ENCODE measurements at regions not wholly inside any gene's neighbourhood (a gene's known extent, or its start where the extent isn't known, plus 50 kb on each side); places are given as distances from the start of the nearest gene placed in this dataset.

DNA sequence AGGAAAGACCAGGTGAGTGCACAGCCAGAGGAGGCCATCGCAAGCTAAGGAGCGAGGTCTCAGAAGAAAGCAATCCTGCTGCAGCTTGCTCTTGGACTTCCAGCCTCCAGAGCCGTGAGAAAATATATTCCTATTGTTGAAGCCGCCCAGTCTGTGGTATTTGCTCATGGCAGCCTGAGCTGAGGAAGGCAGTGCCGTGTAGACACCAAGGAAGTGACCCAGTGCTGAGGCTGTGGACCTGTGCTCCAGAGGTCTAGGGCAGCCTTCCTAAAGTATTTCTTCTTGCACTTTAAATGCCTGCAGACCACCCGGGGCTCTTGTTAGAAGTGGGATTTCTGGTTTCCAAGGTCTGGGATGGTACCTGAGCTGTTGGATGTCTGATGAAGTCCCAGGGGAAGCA lies 158.5 kb upstream of the KL start:
- Mint-ChIP-seq H3K36me3 (ENCODE audit: low read depth) (no peaks in the 10 kb centered on the region), H3K27me3 (ENCODE audit: low read depth, poor library complexity) (peaks cover 11% of the 10 kb centered on the region), H3K27ac (no peak overlapping the region), H3K4me1 (peaks cover 10% of the 10 kb centered on the region), H3K4me3 (no peak overlapping the region), H3K9me3 (no peaks in the 10 kb centered on the region)
- TF ChIP-seq, protein P1, sequence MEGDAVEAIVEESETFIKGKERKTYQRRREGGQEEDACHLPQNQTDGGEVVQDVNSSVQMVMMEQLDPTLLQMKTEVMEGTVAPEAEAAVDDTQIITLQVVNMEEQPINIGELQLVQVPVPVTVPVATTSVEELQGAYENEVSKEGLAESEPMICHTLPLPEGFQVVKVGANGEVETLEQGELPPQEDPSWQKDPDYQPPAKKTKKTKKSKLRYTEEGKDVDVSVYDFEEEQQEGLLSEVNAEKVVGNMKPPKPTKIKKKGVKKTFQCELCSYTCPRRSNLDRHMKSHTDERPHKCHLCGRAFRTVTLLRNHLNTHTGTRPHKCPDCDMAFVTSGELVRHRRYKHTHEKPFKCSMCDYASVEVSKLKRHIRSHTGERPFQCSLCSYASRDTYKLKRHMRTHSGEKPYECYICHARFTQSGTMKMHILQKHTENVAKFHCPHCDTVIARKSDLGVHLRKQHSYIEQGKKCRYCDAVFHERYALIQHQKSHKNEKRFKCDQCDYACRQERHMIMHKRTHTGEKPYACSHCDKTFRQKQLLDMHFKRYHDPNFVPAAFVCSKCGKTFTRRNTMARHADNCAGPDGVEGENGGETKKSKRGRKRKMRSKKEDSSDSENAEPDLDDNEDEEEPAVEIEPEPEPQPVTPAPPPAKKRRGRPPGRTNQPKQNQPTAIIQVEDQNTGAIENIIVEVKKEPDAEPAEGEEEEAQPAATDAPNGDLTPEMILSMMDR (IDR thresholded peaks at IDR 0.05) = no peak
- DNase-seq = no peak

DNA sequence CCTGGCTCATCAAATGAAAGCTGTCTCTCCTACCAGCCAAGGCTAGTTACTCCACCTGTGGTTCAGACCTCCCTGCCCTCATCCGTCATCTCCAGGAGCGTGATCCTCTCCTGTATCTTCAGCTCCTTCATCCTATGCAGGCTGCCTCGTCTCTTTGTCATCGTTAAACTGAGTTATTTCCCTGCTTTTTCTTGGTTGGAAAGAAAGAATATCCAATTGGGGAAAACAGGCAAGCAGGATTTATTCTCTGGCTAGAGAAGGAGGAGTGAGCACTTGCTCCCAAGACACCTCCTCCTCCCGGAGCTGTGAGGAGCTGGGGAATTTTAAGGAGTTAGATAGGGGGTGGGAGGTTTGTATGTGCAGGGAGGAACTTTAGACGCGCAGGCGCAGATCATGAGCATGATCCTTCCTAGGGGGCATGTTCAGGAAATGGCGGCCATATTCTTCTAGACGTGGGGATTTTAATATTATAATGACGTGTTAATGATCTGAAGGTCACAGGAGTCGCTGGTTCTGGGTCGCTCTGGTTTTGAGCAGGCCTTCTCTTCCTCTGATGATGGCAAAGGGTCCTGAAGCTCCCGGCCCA lies 156.4 kb upstream of the KL start:
- H3K4me1 Mint-ChIP-seq = no peaks in the 10 kb centered on the region
- no peak overlapping the region for H3K27ac Mint-ChIP-seq
- TF ChIP-seq, protein P1 (IDR thresholded peaks at IDR 0.05) = no peak

DNA sequence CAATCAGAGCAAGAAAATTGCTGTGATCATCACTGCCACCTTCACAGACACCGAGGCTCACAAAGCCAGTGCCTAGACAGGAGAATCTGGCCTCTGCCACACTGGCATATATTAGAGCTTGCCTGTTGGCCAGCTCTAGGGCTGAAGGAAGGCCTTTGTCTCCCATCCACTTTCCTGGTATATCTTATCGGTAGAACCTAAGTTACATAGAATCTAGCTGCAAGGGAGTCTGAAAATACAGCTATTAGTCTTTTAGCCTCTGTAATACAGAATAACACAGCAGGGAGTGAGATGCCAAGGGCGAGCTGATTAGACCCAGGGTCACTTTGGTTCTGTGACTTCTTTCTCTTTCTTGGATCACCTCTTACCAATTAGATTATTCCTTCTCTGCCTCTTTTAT lies 154.9 kb upstream of the KL start:
- TF ChIP-seq, protein P1 (IDR thresholded peaks at IDR 0.05) = no peak
- Mint-ChIP-seq H3K9me3 (no peaks in the 10 kb centered on the region), H3K4me1 (no peaks in the 10 kb centered on the region), H3K36me3 (ENCODE audit: low read depth) (no peaks in the 10 kb centered on the region), H3K27me3 (ENCODE audit: low read depth, poor library complexity) (peaks cover 9% of the 10 kb centered on the region), H3K4me3 (no peak overlapping the region), H3K27ac (no peak overlapping the region)
- no peak for DNase-seq

More for the DNA sequence above, 156.4 kb upstream of the KL start:
- no peak for DNase-seq
- peaks cover 9% of the 10 kb centered on the region for H3K27me3 Mint-ChIP-seq (ENCODE audit: low read depth, poor library complexity)
- no peaks in the 10 kb centered on the region for H3K9me3 Mint-ChIP-seq
- no peak overlapping the region for H3K4me3 Mint-ChIP-seq
- no peaks in the 10 kb centered on the region for H3K36me3 Mint-ChIP-seq (ENCODE audit: low read depth)

DNA sequence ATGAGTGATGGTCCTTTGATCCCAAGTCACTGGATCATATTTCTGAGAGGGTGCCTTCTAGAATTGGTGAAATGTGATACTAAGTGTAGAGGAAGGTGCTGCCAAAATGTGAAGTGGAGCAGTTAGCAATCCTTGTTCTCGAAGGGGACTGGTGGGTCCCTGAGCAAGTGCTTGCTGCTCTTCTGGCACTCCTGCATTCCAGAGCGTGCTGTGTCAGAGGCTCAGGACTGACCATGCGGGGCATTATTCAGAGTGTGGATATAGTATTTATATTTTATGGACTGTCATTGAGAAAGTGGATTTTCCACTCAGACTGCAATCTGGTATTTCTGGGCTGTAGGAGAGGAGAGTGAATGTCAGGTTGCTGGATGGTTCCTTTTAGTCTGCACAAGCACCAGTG lies 152.6 kb upstream of the KL start:
- peaks cover 4% of the 10 kb centered on the region for H3K9me3 Mint-ChIP-seq
- no peaks in the 10 kb centered on the region for H3K36me3 Mint-ChIP-seq (ENCODE audit: low read depth)
- H3K27me3 Mint-ChIP-seq (ENCODE audit: low read depth, poor library complexity) = peaks cover 6% of the 10 kb centered on the region
- no peak overlapping the region for H3K4me3 Mint-ChIP-seq
- no peak overlapping the region for H3K27ac Mint-ChIP-seq
- TF ChIP-seq, protein P1 (IDR thresholded peaks at IDR 0.05) = no peak
- no peak for DNase-seq
- H3K4me1 Mint-ChIP-seq = no peaks in the 10 kb centered on the region

DNA sequence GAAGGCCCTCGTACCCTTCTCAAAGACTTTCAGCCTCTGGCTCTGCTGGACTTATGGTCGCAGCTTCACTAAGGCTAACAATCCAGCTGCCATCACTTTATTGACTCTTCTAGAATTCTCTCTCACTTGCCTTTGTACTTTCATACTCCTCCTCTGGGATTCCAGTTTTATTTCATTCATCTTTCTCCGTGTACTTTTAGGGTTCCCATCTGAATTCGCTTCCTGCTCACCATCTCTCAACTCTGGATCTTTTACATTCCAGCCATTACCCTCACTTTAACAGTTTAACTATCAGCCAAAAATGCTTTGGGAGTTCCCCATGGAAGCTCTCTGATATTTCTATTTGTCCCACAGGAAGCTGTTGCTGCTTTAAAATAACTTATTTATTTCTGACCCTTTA lies 149.3 kb upstream of the KL start:
- H3K4me1 Mint-ChIP-seq = no peaks in the 10 kb centered on the region
- H3K4me3 Mint-ChIP-seq = no peak overlapping the region
- peaks cover 3% of the 10 kb centered on the region for H3K27me3 Mint-ChIP-seq (ENCODE audit: low read depth, poor library complexity)
- H3K27ac Mint-ChIP-seq = no peak overlapping the region
- TF ChIP-seq, protein P1 (IDR thresholded peaks at IDR 0.05) = no peak
- no peaks in the 10 kb centered on the region for H3K36me3 Mint-ChIP-seq (ENCODE audit: low read depth)
- peaks cover 20% of the 10 kb centered on the region for H3K9me3 Mint-ChIP-seq
- DNase-seq = no peak

DNA sequence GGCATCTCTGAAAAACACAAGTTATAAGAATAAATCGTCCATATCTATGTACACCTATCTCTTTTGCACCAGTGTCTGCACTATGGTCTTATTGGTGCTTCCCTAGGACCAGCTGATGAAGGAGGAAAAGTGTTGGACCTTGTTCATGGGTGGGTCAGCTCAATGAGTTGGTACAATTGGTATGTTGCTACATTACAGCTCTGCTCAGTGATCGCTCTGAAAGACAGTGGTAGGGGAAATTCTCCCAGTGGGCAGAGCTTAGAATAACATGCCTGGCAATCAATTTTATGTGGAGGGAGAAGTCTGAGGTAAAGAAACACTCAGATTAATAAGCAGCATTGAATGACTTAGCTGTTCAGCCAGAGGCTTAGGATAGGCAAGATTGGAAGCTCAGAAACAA lies 138.7 kb upstream of the KL start:
- DNase-seq = no peak
- H3K36me3 Mint-ChIP-seq (ENCODE audit: low read depth) = no peaks in the 10 kb centered on the region
- no peaks in the 10 kb centered on the region for H3K9me3 Mint-ChIP-seq
- TF ChIP-seq, protein P1 (IDR thresholded peaks at IDR 0.05) = no peak
- no peak overlapping the region for H3K27ac Mint-ChIP-seq
- no peak overlapping the region for H3K4me3 Mint-ChIP-seq
- peaks cover 4% of the 10 kb centered on the region for H3K4me1 Mint-ChIP-seq
- peaks cover 6% of the 10 kb centered on the region for H3K27me3 Mint-ChIP-seq (ENCODE audit: low read depth, poor library complexity)

All from nephron progenitor cell (in vitro differentiated cells).